Esophagus muscularis mucosa (tissue), 4 donors: ENCODE measurements at regions not wholly inside any gene's neighbourhood (a gene's known extent, or its start where the extent isn't known, plus 50 kb on each side); places are given as distances from the start of the nearest gene placed in this dataset.

Experiments used
- EP300 ChIP-seq: sonication (generic); formaldehyde crosslinking; IDR thresholded peaks from one replicate; pipeline ENCODE4 v1.6.1; 2017; ENCODE audit warnings: antibody characterized with exemption
- POLR2A ChIP-seq: fragments of 450-650 bp; IDR thresholded peaks from one replicate; pipeline ENCODE4 v1.6.1; 2017; ENCODE audit warnings: antibody characterized with exemption, moderate library complexity, mild to moderate bottlenecking, low read depth
- POLR2AphosphoS5 ChIP-seq, 2 donors: sonication (generic); formaldehyde crosslinking; IDR thresholded peaks; one replicate each; pipeline ENCODE4 v1.6.1; 2017; ENCODE audit warnings: antibody characterized with exemption in 2 of 2
- TF ChIP-seq, protein P1 (sequence below), 3 experiments: fragments of 200-600 bp in 2 of 3; fragments of 450-650 bp in 1 of 3; sonication (generic) in 2 of 3; IDR thresholded peaks; one replicate each; pipeline ENCODE4 v1.5.1; 2017 to 2019; ENCODE audit warnings: antibody characterized with exemption in 3 of 3, mild to moderate bottlenecking in 2 of 3, moderate library complexity in 1 of 3

DNA sequence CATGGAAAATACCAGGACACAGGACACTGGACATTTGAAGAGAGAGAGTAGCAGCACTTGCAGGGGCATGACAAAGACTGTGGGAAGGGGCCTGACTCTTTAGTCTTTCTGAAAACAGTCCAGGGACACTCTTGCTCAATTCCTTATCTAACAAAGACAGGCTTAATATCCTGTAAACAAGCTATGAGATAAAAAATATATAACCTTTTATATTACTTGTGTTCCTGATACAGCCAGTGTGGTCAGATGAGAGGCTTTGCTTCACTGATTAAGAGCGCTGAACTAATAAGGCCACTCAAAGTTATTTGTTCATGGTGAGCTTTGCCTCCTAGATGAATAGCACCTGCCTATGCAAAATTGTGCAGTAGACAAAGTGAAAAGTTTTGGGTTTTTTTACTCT is 518.7 kb downstream of the LRRC70 start:
- TF ChIP-seq POLR2A (no peak), POLR2AphosphoS5 (IDR thresholded peaks at IDR 0.05) (no peak), EP300 (no peak)
- TF ChIP-seq, protein P1, sequence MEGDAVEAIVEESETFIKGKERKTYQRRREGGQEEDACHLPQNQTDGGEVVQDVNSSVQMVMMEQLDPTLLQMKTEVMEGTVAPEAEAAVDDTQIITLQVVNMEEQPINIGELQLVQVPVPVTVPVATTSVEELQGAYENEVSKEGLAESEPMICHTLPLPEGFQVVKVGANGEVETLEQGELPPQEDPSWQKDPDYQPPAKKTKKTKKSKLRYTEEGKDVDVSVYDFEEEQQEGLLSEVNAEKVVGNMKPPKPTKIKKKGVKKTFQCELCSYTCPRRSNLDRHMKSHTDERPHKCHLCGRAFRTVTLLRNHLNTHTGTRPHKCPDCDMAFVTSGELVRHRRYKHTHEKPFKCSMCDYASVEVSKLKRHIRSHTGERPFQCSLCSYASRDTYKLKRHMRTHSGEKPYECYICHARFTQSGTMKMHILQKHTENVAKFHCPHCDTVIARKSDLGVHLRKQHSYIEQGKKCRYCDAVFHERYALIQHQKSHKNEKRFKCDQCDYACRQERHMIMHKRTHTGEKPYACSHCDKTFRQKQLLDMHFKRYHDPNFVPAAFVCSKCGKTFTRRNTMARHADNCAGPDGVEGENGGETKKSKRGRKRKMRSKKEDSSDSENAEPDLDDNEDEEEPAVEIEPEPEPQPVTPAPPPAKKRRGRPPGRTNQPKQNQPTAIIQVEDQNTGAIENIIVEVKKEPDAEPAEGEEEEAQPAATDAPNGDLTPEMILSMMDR (IDR thresholded peaks at IDR 0.05) = no peak
